Naive thymus-derived CD8-positive, alpha-beta T cell (primary cell): ENCODE measurements at regions not wholly inside any gene's neighbourhood (a gene's known extent, or its start where the extent isn't known, plus 50 kb on each side); places are given as distances from the start of the nearest gene placed in this dataset.
"Not testable (repeated sequence)": the region's sequence is repeated elsewhere in the genome, so short reads cannot be mapped to it uniquely, and the experiment has no call there.

Experiments
- ATAC-seq, 2 donors: fragments of 150-1000 bp; cut with Tn5 transposase in 1 of 2; sonication (Bioruptor Pico), chemical (Tn5 transposase) in 1 of 2; 1 replicate in 1 of 2; 2 replicates in 1 of 2; pipeline ENCODE4 v1.10.0; 2021; ENCODE audit warnings: mild to moderate bottlenecking in 2 of 2, moderate library complexity in 2 of 2
- POLR2A ChIA-PET: fragments of 350-600 bp; sonication (Branson Sonifier 250); formaldehyde crosslinking; loops from one replicate; lab custom pipeline; 2021; ENCODE audit warnings: antibody characterized with exemption; lab: Charles Lee
- DNase-seq, 10 donors: peaks; one replicate each; pipeline versions ENCODE4 v3.0.0 to v3.0.0-alpha.2; 2020 to 2022
- H3K27ac Mint-ChIP-seq, 10 donors: one replicate each; pipeline ENCODE4 v1.8.0; 2020 to 2022; ENCODE audit warnings: mild to moderate bottlenecking in 10 of 10, mixed read lengths in 10 of 10, moderate library complexity in 4 of 10, inconsistent platforms in 1 of 10
- H3K27me3 Mint-ChIP-seq, 5 donors: one replicate each; pipeline ENCODE4 v1.8.0; 2021 to 2022; ENCODE audit warnings: mixed read lengths in 5 of 5
- H3K36me3 Mint-ChIP-seq, 3 donors: one replicate each; pipeline ENCODE4 v1.8.0; 2020 to 2022; ENCODE audit warnings: mixed read lengths in 3 of 3, mild to moderate bottlenecking in 2 of 3, inconsistent platforms in 1 of 3
- H3K4me1 Mint-ChIP-seq, 4 donors: one replicate each; pipeline ENCODE4 v1.8.0; 2021 to 2022; ENCODE audit warnings: mixed read lengths in 4 of 4
- H3K4me3 Mint-ChIP-seq, 10 donors: one replicate each; pipeline ENCODE4 v1.8.0; 2020 to 2022; ENCODE audit warnings: mild to moderate bottlenecking in 10 of 10, mixed read lengths in 10 of 10, moderate library complexity in 6 of 10, inconsistent platforms in 1 of 10
- H3K9me3 Mint-ChIP-seq, 9 donors: one replicate each; pipeline ENCODE4 v1.8.0; 2020 to 2022; ENCODE audit warnings: mixed read lengths in 9 of 9, mild to moderate bottlenecking in 3 of 9, inconsistent platforms in 1 of 9, moderate library complexity in 1 of 9

- Mint-ChIP-seq H3K4me3 (no peak overlapping the region), H3K27ac (no peak overlapping the region), H3K9me3 (no peaks in the 10 kb centered on the region), H3K27me3 (peaks cover 0 to 3% (median 0%) of the 10 kb centered on the region in 5 donors), H3K36me3 (no peaks in the 10 kb centered on the region), H3K4me1 (peaks cover 0 to 18% (median 11%) of the 10 kb centered on the region in 4 donors)
- ATAC-seq (no peak), DNase-seq (no peak)
- POLR2A ChIA-PET: no interaction called here
These were observed 206.2 kb upstream of the C1orf87 start for GRCh38 chr1:60279798-60280197.

- peaks cover 0 to 18% (median 11%) of the 10 kb centered on the region in 4 donors for H3K4me1 Mint-ChIP-seq
- ATAC-seq: no peak
- H3K27me3 Mint-ChIP-seq: peaks cover 0 to 3% (median 0%) of the 10 kb centered on the region in 5 donors
These were observed 203.7 kb upstream of the C1orf87 start for GRCh38 chr1:60277269-60277668.

GRCh38 chr1:60274422-60275290 lies 201.1 kb upstream of the C1orf87 start:
- DNase-seq (no peak), ATAC-seq (no peak)
- no peaks in the 10 kb centered on the region for H3K36me3 Mint-ChIP-seq
- POLR2A ChIA-PET: no interaction called here
- peaks cover 0 to 6% (median 0%) of the 10 kb centered on the region in 9 donors for H3K9me3 Mint-ChIP-seq
- H3K4me1 Mint-ChIP-seq: no peaks in the 10 kb centered on the region
- H3K27ac Mint-ChIP-seq: no peak overlapping the region
- H3K27me3 Mint-ChIP-seq: peaks cover 0 to 3% (median 0%) of the 10 kb centered on the region in 5 donors
- no peak overlapping the region for H3K4me3 Mint-ChIP-seq

More at GRCh38 chr1:60277269-60277668, 203.7 kb upstream of the C1orf87 start:
- H3K36me3 Mint-ChIP-seq: no peaks in the 10 kb centered on the region
- no peak overlapping the region for H3K27ac Mint-ChIP-seq
- DNase-seq: no peak
- H3K9me3 Mint-ChIP-seq: no peaks in the 10 kb centered on the region
- H3K4me3 Mint-ChIP-seq: no peak overlapping the region
- POLR2A ChIA-PET: no interaction called here

- no peak for ATAC-seq
- Mint-ChIP-seq H3K9me3 (peaks cover 0 to 8% (median 0%) of the 10 kb centered on the region in 9 donors), H3K4me1 (no peaks in the 10 kb centered on the region), H3K36me3 (no peaks in the 10 kb centered on the region), H3K27me3 (peaks cover 0 to 3% (median 0%) of the 10 kb centered on the region in 5 donors), H3K4me3 (no peak overlapping the region), H3K27ac (no peak overlapping the region)
- DNase-seq: no peak
- POLR2A ChIA-PET: no interaction called here
These were observed 199.6 kb upstream of the C1orf87 start for GRCh38 chr1:60273185-60273584.

GRCh38 chr1:60271041-60271440 lies 197.5 kb upstream of the C1orf87 start:
- H3K4me1 Mint-ChIP-seq: no peaks in the 10 kb centered on the region
- no peak for DNase-seq
- peaks cover 0 to 10% (median 0%) of the 10 kb centered on the region in 9 donors for H3K9me3 Mint-ChIP-seq
- POLR2A ChIA-PET: no interaction called here
- no peak overlapping the region for H3K27ac Mint-ChIP-seq
- peaks cover 0 to 3% (median 0%) of the 10 kb centered on the region in 5 donors for H3K27me3 Mint-ChIP-seq
- no peak overlapping the region for H3K4me3 Mint-ChIP-seq
- no peaks in the 10 kb centered on the region for H3K36me3 Mint-ChIP-seq
- ATAC-seq: no peak

GRCh38 chr1:60268451-60268850 lies 194.9 kb upstream of the C1orf87 start:
- H3K9me3 Mint-ChIP-seq: peaks cover 0 to 10% (median 0%) of the 10 kb centered on the region in 9 donors
- no peaks in the 10 kb centered on the region for H3K36me3 Mint-ChIP-seq
- no peak overlapping the region for H3K27ac Mint-ChIP-seq
- ATAC-seq (no peak), DNase-seq (no peak)
- H3K4me3 Mint-ChIP-seq: no peak overlapping the region
- peaks cover 0 to 2% (median 0%) of the 10 kb centered on the region in 5 donors for H3K27me3 Mint-ChIP-seq
- no peaks in the 10 kb centered on the region for H3K4me1 Mint-ChIP-seq
- POLR2A ChIA-PET: no interaction called here

GRCh38 chr1:60265560-60266535 lies 192.3 kb upstream of the C1orf87 start:
- Mint-ChIP-seq H3K4me1 (no peaks in the 10 kb centered on the region), H3K36me3 (no peaks in the 10 kb centered on the region), H3K27ac (no peak overlapping the region), H3K27me3 (peaks cover 0 to 2% (median 0%) of the 10 kb centered on the region in 5 donors), H3K4me3 (no peak overlapping the region), H3K9me3 (peaks cover 0 to 10% (median 0%) of the 10 kb centered on the region in 9 donors)
- POLR2A ChIA-PET: no interaction called here
- ATAC-seq: no peak
- no peak for DNase-seq

GRCh38 chr1:60262701-60263100 lies 189.1 kb upstream of the C1orf87 start:
- Mint-ChIP-seq H3K27me3 (peaks cover 0 to 13% (median 5%) of the 10 kb centered on the region in 5 donors), H3K4me3 (no peak overlapping the region), H3K4me1 (no peaks in the 10 kb centered on the region), H3K36me3 (no peaks in the 10 kb centered on the region), H3K27ac (no peak overlapping the region), H3K9me3 (peaks cover 0 to 12% (median 0%) of the 10 kb centered on the region in 9 donors)
- POLR2A ChIA-PET: no interaction called here
- DNase-seq (no peak), ATAC-seq (no peak)

- Mint-ChIP-seq H3K9me3 (peaks cover 0 to 5% (median 0%) of the 10 kb centered on the region in 9 donors), H3K4me1 (no peaks in the 10 kb centered on the region), H3K27ac (no peak overlapping the region), H3K36me3 (no peaks in the 10 kb centered on the region), H3K4me3 (no peak overlapping the region), H3K27me3 (peaks cover 0 to 17% (median 4%) of the 10 kb centered on the region in 5 donors)
- DNase-seq (no peak), ATAC-seq (no peak)
- POLR2A ChIA-PET: no interaction called here
These were observed 184.0 kb upstream of the C1orf87 start for GRCh38 chr1:60257531-60257930.

- Mint-ChIP-seq H3K4me3 (no peak overlapping the region), H3K27me3 (peaks cover 0 to 17% (median 4%) of the 10 kb centered on the region in 5 donors), H3K27ac (no peak overlapping the region), H3K36me3 (no peaks in the 10 kb centered on the region), H3K4me1 (no peaks in the 10 kb centered on the region), H3K9me3 (peaks cover 0 to 5% (median 0%) of the 10 kb centered on the region in 9 donors)
- DNase-seq (no peak), ATAC-seq (no peak)
- POLR2A ChIA-PET: no interaction called here
These were observed 182.0 kb upstream of the C1orf87 start for GRCh38 chr1:60255565-60255964.

- no peak for DNase-seq
- no peaks in the 10 kb centered on the region for H3K36me3 Mint-ChIP-seq
- H3K27ac Mint-ChIP-seq: no peak overlapping the region
- peaks cover 0 to 5% (median 0%) of the 10 kb centered on the region in 9 donors for H3K9me3 Mint-ChIP-seq
- H3K27me3 Mint-ChIP-seq: peaks cover 0 to 7% (median 0%) of the 10 kb centered on the region in 5 donors
- no peak overlapping the region for H3K4me3 Mint-ChIP-seq
- ATAC-seq: no peak
- POLR2A ChIA-PET: no interaction called here
- H3K4me1 Mint-ChIP-seq: no peaks in the 10 kb centered on the region
These were observed 177.9 kb upstream of the C1orf87 start for GRCh38 chr1:60251426-60251825.

- ATAC-seq, H3K36me3 Mint-ChIP-seq, H3K27me3 Mint-ChIP-seq, DNase-seq, POLR2A ChIA-PET, H3K4me1 Mint-ChIP-seq, H3K4me3 Mint-ChIP-seq, H3K27ac Mint-ChIP-seq: not testable (repeated sequence)
- H3K9me3 Mint-ChIP-seq: peaks cover 0 to 14% (median 0%) of the 10 kb centered on the region in 9 donors
These were observed 173.9 kb upstream of the C1orf87 start for GRCh38 chr1:60247467-60247866.
